GM19023 (cell line): ENCODE measurements at regions not wholly inside any gene's neighbourhood (a gene's known extent, or its start where the extent isn't known, plus 50 kb on each side); places are given as distances from the start of the nearest gene placed in this dataset.

Experiments
- ATAC-seq: cut with Tn5 transposase; IDR thresholded peaks from one replicate; pipeline ENCODE4 v1.9.1; 2021; ENCODE audit warnings: mild to moderate bottlenecking, moderate library complexity; ENCODE audit not compliant: unreplicated experiment

DNA sequence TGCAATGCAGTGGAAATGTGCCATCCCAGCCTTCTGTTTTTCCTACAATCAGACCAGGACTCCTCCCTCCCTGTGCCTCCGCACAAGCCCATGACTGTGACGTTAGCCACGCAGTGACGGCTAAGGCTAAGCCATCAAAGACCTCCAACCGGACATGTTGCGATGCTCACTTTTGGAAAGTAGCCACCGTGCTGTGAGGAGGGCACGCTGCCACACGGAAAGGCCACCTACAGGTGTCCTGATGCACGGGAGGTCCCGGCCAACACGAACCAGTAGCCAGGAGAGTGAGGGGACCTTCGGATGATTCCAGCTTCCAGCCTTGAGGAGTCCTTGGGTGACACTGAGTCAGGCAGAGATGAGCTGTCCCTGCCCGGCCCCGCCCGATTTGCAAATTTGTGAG is 53.9 kb downstream of the FOXL1 start:
- no peak for ATAC-seq

DNA sequence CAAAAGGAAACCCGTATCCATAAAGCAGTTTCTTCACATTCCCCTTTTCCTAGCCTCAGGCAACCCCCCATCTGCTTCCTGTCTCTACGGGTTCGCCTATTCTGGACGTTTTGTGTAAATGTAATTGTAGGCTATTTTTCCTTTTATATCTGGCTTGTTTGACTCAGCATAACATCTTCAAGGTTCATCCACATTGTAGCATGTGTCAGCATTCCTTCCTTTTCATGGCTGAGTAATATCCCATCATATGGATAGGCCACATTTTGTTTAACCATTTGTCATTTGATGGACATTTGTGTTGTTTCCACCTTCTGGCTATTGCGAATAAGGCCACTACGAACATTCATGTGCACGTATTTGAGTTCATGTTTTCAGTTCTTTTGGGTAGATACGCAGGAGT is 54.6 kb downstream of the FOXL1 start:
- ATAC-seq, result no peak

DNA sequence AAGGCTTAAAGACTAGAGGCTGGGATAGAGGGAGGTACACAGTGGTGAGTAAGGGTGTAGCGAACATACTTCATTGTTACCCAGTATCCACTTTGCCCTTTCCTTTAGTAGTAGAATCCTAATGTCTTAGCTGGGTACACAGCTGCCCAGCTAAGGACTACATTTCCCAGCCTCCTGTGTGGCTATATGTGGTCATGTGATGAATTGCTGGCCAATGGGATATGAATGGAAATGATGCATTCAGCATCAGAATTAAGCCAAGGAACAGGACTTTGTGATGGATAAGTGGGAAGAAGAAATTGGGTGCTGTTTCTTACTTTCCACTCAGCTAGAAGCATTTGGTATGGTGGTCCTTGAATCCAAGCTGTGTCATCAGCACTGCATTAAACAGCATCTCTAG is 55.9 kb downstream of the FOXL1 start:
- no peak for ATAC-seq

DNA sequence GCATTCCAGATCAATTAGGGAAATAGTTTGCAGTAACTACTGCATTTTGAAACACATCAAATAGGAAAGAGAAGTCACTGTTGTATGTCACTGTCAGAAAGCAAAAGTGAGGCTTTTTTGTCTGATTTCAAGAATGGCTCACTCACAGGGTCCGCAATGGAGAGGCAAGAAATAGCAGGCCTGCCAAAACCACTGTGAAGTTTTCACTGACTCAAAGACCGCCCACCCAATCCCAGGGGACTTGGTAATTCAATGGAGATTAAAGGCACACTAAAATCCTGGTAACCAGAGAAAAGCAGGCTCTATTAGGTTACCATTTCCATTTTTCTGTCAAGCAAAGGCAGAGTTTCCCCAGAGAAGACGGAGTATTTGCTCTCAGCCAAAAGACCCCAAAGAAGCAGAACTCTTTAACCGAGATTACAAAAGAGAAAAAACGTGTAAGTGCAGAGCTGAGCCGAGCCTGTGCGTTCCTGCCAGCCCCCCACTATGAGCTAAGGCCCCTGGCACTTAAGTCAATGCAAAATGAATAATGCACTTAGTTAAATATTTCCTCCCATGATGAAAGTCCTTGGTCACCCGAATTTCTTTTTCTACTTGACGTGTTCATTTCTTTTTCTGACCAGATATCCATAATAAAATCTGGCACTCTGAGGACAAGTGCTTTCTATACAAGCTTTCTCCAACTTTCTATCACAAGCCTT is 57.0 kb downstream of the FOXL1 start:
- ATAC-seq, result no peak

DNA sequence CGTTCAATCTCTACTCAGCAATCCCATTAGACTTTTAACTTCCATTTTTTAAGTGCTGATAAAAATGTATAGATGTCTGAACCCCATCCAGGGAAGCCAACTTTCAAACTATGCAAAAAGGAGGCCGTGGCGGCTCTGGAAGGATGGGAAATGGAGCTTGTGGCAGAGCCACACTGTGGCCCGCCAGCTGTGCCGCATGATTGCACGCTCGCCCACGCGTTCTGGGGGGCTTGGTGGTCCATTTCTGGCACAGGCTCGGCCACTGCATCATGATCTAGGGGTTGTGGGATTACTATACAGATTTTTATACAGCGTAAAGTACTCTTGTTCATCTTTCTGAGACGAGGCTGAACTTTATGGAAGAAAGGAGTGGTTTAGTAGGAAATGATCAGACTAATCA is 57.6 kb downstream of the FOXL1 start:
- no peak for ATAC-seq

DNA sequence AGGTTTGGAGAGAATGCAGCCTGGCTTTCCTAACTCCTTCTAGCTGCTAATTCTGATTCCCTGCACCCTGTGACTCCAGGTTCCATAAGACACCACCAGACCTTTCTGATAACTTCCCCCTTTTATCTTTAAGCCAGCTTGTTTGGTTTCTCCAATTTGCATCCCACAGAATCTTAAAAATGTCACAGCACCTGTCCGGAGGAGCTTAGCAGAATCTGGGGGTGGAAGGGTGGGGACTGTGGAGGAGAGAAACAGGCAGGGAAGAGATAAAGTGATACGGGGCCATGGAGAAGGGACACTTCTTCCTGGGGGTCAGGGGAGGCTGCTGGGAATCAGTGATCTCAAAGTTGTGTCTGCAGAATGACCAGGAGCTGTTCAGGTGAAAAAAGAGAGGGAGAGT is 59.4 kb downstream of the FOXL1 start:
- ATAC-seq, result no peak

DNA sequence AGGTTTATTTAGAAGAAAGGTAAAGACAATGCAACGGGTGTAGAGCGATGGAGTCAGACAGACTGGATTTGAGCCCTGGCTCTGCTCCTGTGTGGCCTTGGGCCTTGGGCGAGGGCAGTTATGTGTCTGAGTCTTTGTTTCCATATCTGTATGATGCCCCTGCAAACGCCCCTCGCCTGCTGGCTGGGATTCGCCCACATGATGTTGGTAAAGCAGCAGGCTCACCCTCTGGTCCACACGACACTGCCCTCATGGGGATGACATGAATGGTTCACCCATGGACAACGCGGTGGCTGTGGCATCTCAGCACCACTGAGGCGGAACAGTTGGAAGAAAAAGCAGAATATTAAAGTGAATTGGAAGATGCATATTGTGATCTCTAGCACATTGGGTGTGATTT is 60.3 kb downstream of the FOXL1 start:
- ATAC-seq, result no peak

DNA sequence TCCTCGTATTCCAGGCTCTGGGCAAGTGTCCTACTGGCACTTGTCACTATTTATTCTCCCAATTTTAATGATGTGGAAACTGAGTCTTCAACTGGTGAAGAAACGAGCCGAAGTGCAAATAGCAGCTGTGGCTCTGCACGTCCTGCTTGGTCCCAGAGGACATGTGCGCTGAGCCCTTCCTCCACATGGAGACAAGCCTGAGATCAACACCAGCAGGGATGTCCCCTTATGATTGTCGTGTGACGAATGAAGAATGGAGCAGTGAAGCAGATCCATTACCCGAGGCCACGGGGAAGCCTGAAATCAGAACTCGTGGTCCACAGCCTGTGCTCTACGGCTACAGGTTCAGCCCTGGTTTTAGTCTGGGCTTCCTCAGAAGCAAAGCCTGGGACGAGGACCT is 61.0 kb downstream of the FOXL1 start:
- no peak for ATAC-seq

DNA sequence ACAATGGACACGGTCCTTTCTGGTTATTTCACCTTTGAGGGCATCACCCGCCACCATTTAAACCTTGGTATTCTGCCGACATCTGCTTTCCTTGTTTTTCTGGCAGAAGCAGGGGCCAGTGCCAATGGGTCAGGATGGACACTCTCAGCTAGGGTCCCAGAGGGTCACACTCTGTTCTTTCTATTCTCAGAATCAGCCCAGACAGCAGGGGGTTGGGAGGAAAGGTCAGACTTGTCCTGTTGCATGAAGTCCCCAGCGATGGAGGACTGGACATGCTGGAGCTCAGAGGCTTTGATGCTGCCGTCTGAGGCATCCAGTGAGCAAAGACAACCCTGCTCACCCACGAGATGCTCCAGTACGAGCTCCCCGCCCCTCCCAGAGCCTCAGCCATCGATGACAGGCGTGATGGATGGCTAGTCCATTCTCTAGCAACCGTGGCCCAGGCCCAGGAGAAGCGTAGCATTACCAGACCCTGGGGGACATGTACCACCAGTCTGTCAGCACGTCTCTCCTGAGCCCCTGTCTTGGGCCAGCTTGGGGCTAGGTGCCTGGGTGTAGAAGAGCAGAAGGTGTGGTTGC is 62.0 kb downstream of the FOXL1 start:
- no peak for ATAC-seq

DNA sequence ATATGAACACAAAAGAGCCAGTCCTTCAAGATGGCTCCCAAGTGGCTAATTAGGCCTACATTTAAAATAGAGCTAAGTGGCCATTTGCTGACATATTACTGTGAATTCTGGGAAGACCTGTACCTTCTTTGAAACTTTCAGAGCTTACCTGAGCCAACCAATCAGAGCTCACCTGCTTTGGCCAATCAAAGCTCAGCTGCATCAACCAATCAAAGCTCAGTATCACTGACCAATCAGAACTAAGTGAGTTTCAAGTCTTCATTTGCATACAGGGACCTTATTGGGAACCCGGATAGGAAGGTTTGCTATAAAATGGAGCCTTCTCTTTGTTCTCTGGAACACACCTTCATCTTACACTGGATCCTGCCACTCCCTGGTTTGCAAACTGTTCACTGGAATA is 63.7 kb downstream of the FOXL1 start:
- ATAC-seq, result no peak

DNA sequence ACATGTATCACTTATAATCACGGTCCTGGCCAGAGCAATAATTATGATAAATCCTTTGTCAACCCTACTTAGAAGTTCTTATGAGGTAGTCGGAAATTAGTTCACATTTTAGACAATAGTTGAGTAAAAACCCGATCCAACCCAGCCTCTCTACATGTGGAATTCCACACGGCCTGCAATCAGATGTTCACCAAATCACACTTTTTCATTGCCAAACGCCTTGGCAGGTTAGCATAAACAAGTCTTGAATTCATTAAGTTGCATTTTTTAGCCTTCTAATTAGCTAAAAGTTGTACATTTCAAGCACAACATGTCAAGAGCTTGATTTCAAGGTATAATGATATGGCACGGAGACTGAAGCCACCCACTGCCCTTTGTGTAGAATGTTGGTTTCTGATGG is 65.3 kb downstream of the FOXL1 start:
- no peak for ATAC-seq

DNA sequence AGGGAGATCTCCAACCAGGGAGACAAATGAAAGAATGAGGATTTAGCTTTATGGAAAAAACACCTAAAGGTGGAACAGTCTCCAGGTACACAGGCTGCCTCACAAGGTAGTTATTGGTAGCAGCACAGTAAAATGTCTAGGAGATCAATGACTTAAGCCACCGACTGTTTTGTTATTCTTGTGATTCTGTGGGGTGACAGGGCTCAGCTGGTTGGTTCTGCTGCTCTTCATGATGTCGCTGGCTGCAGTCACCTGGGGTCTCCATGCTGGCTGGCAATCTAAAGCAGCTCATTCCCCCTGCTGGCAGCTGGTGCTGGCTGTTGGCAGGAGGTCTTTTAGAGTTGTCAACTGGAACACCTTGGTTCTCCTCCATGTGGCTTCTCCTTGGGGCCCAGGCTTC is 69.2 kb downstream of the FOXL1 start:
- no peak for ATAC-seq

DNA sequence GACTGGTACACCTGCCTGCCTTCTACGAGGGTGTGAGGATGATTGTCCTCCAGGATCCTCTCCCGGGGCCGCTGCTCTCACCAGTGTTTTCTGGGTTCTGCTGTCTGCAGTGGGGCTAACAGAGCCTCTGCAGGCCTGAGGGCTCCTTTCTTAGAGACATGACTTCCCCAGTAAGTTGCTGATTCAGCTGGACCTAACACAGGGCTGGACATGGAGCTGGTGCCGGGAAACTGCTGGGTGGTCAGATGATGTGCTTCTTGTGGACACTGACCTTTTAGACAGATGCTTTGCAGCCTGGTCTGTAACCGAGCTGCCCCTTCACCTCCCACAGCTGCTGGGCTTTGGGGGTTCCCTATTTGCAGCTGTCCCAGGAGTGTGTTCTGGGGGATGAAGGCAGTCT is 71.5 kb downstream of the FOXL1 start:
- ATAC-seq, result no peak

DNA sequence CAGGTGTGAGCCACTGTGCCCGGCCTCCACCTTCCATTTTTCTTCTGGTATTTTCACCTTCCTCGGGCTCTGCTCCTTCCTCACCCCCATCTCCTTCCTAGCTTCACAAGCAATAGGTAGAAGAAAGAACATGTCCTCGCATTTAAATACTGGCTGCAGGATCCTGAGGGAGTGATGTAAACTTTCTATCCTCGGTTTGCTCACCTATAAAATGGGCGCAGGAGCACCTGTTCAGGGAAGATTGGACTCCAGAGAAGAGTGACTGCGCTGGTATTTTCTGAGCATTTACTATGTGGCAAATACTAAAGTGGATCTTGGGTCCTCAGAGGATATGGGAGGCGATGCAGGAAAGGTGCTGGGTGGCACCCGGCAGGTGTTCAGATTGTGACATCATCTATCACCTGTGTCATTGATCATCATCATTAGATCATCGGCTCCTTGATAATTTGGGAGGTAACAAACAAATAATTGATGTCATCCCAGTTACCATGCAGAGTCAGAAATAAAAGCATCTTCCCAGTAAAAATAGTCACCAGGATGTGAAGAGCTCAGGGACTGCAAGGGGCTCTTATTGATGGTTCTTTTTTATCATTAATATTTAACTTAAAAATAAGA is 72.8 kb downstream of the FOXL1 start:
- no peak for ATAC-seq

DNA sequence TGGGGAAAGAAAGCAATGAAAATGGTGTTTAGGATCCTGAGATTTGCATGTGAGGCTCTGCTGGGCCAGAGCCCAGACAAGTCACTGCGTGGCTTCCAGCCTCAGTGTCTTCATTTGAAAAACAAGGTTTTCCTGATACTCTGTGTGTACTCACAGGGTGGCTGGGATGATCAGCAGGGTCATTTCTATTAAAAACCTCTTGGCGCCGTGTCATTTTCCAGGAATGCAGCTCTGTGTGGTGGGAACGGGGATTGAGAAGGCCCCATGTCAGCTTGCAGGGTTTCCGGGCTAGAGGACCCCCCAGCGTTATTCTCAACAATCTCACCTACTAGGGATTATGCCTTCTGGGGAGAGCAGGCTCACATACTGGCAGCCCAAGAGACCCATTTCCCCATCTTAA is 73.5 kb downstream of the FOXL1 start:
- no peak for ATAC-seq

DNA sequence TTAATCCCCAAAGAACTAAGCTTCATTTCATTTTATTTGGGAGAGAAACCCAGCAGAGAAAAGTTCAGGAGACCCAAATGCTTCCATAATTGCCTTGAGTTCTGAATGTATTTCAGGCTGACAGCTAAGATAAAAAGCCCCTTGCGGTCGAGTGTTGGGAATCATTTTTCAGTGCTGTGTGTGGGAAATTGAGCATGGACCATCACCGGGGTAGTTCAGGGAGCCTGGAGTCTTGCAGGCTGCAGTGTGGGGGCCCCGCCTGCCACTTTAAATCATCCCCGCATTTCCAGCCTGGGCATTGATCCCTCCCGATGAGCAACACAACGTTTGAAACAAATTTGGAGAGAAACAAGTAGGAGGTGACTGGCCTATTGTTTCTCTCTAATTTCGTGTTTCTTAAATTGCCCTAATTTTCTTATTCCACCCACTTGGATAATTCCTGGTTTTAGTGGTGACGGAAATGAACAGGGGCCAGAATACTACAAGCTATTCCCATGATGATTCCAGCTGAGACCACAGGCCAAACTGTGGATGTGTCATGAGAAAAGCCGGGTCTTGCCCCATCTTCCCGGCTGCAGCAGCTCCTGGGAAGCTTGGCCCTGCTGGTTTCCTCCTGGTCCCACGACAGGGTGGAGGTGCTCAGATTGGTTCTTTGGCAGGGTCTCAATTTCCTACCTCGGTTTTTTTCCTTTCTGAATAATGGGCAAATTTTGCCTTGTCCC is 75.1 kb downstream of the FOXL1 start:
- no peak for ATAC-seq

DNA sequence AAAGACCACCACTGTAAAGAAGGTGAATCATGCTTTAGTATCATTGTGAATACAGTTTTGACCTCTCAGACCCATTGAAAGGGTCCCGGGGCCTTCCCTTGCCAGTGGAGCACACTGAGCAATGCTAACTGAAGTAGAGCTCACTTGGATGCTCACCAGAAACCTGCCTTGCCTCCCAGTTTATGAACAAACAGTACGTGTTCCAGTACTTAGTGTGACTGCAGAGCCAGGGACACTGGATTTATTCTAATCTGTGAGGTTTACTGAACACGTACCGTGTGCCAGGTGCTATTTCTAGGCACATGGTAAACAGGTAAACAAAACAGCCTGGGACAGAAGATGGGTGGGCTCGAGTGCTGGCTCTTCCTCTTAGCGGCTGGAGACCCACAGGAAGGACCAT is 79.6 kb downstream of the FOXL1 start:
- ATAC-seq, result no peak

DNA sequence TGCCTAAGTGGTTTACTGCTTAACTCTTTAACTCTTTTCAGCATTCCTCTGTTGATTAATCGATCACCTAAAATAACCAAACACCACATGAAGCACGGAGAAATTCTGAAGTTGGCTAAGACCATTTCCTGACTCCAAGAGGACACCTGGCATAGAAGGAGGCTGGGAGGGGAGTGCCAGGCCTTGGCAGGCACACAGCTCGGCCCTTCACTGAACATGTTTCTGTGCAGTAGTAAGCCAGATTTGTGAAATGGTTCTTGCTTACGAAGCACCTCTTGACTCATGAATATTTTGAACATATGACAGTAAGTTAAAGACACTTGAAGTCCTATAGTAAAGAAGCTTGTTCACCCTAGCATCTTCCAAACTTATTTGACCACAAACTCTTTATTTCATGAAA is 82.3 kb downstream of the FOXL1 start:
- ATAC-seq, result no peak

DNA sequence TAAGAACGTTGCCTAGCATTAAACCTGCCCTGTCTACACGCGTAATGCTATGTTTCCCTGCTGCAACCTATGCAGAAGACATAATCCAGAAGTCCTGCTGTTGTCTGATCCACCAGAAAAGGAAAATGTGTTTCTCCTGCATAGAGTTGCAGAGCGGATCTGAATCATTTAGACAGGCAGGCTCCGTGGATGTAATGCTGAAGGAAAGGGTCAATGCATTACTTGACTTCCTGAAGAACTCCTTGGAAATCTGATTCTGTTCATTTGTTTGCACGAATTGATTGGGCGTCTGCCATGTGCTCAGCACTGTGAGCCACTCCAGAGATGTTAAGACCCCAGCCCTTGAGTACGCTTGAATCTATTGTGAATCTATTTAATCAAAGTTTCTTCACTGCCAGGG is 83.4 kb downstream of the FOXL1 start:
- no peak for ATAC-seq

DNA sequence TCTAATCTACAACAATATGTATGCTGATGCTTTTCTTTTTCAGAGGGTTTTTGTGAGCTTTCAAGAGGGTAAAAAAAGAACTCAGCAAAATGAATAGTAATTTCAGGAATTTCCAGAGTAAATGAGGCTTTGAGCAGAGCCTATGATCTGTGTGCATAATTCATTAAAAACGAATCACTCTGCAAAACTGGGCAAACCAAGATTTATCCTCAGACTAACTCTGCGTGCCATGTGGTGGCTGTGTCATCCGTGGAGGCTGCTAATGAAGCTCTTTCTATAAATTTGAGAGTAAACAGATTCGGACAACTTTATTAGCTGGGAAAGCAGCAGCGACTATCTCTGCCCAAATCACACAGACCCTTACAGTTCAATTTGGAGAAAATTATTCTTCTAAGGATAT is 83.8 kb downstream of the FOXL1 start:
- ATAC-seq, result no peak

DNA sequence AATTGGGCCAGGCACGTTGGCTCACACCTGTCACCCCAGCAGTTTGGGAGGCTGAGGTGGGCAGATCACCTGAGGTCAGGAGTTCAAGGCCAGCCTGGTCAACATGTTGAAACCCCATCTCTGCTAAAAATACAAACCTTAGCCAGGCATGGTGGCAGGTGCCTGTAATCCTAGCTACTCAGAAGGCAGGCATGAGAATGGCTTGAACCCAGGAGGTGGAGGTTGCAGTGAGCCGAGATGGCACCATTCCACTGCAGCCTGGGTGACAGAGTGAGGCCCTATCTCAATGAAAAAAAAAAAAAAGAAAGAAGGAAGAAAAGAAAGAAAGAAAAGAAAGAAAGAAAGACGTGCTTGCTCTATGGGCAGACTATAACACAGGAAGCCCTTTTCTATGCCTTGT is 84.4 kb downstream of the FOXL1 start:
- ATAC-seq, result no peak
